Activated naive CD8-positive, alpha-beta T cell treated with anti-CD3 and anti-CD28 coated beads, Interleukin-2, amount 10 ng/mL, durations not matched to agents 7 days and 5 days (primary cell): ENCODE measurements at regions not wholly inside any gene's neighbourhood (a gene's known extent, or its start where the extent isn't known, plus 50 kb on each side); places are given as distances from the start of the nearest gene placed in this dataset.

Experiments
- ATAC-seq: fragments of 150-1000 bp; cut with Tn5 transposase; one replicate; pipeline ENCODE4 v1.10.0; 2021; ENCODE audit warnings: low read depth, moderate library complexity
- POLR2A ChIA-PET: fragments of 350-600 bp; sonication (Branson Sonifier 250); formaldehyde crosslinking; loops from one replicate; lab custom pipeline; 2021; ENCODE audit warnings: antibody characterized with exemption; lab: Charles Lee
- DNase-seq: peaks from one replicate; pipeline ENCODE4 v3.0.0; 2021
- H3K27ac Mint-ChIP-seq: one replicate; pipeline ENCODE4 v1.8.0; 2022; ENCODE audit warnings: mild to moderate bottlenecking, mixed read lengths
- H3K27me3 Mint-ChIP-seq: one replicate; pipeline ENCODE4 v1.8.0; 2022; ENCODE audit warnings: mild to moderate bottlenecking, moderate library complexity, mixed read lengths
- H3K36me3 Mint-ChIP-seq: one replicate; pipeline ENCODE4 v1.8.0; 2021; ENCODE audit warnings: mild to moderate bottlenecking, mixed read lengths
- H3K4me1 Mint-ChIP-seq: one replicate; pipeline ENCODE4 v1.8.0; 2021; ENCODE audit warnings: mixed read lengths
- H3K4me3 Mint-ChIP-seq: one replicate; pipeline ENCODE4 v1.8.0; 2022; ENCODE audit warnings: mild to moderate bottlenecking, moderate library complexity, mixed read lengths
- H3K9me3 Mint-ChIP-seq: one replicate; pipeline ENCODE4 v1.8.0; 2021; ENCODE audit warnings: mixed read lengths

DNA sequence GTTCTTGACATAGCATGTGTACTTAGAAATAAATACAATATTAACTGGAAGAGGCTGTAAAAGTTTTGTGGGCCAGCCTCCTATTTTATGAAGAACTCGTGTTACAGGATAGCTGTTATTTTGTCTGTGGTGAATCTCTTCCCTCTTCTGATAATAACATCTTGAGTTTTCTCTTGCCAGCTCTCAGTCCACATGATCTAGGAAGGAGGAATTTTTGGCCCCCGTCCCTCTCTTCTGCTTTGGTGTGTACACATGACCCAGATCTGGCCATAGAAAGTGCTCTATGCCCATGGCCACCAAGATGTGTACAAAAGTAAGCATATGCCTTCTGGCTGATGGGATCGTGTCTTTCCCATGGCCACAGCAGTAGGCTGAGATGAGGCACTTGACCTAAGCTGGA, 108.0 kb upstream of the LEF1 start:
- Mint-ChIP-seq H3K27me3 (no peaks in the 10 kb centered on the region), H3K4me3 (no peak overlapping the region), H3K4me1 (peaks cover 3% of the 10 kb centered on the region), H3K27ac (no peak overlapping the region), H3K36me3 (peaks cover 8% of the 10 kb centered on the region), H3K9me3 (peaks cover 8% of the 10 kb centered on the region)
- DNase-seq (no peak), ATAC-seq (no peak)
- POLR2A ChIA-PET: no interaction called here

DNA sequence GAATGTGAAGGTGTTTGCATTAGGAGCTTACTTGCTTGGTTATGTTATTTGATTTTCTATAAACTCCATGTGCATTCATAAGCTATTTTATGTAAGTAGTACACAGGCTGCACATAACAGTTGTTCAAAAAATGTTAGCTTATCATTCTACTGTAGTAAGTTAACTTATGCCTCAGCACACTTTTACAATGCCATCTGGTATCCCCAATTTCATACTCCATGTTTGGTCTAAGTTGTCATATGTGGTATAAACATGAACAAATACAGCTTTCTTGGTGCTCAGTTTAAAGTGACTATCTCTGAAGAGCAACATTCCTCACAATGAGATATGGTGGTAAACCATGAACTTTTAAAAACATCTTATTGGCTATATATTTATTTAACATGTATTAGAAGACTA, 104.3 kb upstream of the LEF1 start:
- Mint-ChIP-seq H3K4me3 (no peak overlapping the region), H3K27me3 (no peaks in the 10 kb centered on the region), H3K27ac (no peak overlapping the region), H3K4me1 (peaks cover 3% of the 10 kb centered on the region), H3K36me3 (peaks cover 2% of the 10 kb centered on the region), H3K9me3 (peaks cover 4% of the 10 kb centered on the region)
- POLR2A ChIA-PET: no interaction called here
- DNase-seq (no peak), ATAC-seq (no peak)

DNA sequence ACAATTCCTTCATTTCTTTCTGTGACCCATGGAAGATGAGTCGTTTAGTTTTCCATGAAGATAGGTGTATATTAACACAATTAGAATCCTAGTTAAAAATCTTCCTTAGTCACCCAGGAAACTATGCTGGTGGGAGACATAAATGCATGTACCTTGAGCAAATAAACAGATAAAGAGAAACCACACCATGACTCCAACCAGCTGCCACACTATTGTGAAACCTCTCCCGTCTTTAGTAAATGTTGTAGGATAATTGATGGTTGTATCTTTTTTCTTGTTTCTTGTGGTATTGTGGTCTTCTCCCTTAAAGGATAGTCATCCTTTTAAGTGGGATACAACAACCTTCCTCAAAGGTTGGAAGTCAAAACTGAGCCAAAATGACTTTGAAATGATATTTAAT, 103.8 kb upstream of the LEF1 start:
- Mint-ChIP-seq H3K4me3 (no peak overlapping the region), H3K4me1 (peaks cover 3% of the 10 kb centered on the region), H3K27me3 (no peaks in the 10 kb centered on the region), H3K36me3 (peaks cover 2% of the 10 kb centered on the region), H3K9me3 (peaks cover 4% of the 10 kb centered on the region), H3K27ac (no peak overlapping the region)
- ATAC-seq: no peak
- no peak for DNase-seq
- POLR2A ChIA-PET: interaction anchor here (0.6 kb wide), 1 partner anchor 325 kb away, joined by 3 read pairs; no protein-coding TSS in a partner anchor

DNA sequence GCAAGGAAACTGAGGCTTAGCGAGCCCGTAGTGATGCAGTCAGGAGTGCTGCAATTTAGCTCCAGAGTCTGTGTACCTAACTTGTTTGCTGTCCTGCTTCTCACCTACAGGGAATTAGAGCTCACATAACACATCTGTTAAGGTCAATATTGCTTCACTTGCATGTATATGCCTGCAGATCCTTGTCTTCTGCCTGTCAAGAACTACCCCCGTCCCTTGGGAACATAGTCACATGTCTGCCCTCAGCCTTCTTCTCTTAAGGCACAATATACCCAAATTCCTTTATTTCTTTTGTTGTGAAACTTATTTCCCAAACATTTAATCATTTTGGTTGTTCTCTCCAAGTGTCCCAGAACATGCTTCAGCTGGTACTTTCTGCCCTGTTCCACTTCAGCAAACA, 103.3 kb upstream of the LEF1 start:
- Mint-ChIP-seq H3K36me3 (peaks cover 2% of the 10 kb centered on the region), H3K27me3 (no peaks in the 10 kb centered on the region), H3K4me3 (no peak overlapping the region), H3K9me3 (peaks cover 4% of the 10 kb centered on the region), H3K4me1 (peaks cover 3% of the 10 kb centered on the region), H3K27ac (no peak overlapping the region)
- ATAC-seq (no peak), DNase-seq (no peak)
- POLR2A ChIA-PET: interaction anchor here (0.6 kb wide), 1 partner anchor 326 kb away, joined by 3 read pairs; no protein-coding TSS in a partner anchor

DNA sequence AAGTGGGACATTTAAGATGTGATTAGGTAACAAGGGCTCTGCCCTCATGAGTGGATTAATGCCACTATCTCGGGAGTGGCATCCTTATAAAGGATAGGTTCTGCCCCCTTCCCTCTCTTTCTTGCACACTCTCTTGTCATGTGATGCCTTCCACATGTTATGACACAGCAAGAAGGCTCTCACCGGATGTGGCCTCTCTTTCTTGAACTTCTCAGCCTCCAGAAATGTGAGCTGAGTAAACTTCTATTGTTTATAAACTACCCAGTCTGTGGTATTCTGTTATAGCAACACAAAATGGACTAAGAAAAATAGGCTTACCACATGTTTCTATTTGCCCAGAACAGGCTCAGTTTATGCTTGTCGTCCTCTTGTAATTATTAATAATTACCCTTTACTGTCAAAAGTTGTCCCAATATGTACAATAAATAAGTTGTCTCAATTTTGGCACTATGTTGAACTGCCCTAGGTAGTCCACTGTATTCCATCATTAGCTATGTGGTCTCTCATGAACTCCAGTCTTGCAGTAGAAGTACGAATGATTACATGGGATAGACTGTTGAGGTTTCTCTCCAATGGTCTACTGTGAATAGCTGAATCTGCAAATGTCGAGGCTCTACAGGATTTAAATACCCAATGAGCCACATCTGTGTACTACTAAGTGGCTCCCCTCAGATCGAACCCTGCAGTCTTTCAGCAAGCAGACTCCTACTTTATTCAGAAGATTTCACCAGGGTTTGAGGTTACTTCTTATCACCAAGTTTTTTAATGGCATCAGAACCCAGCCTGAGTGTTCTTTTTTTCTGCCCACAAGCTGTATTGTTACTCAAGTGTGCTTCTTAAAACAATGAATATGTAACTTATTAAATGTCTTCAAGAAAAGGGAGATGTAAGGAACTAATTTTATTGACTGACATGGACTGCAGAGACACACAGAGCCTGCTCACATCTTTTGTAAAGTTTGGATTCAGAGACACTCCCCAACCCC, 102.0 kb upstream of the LEF1 start:
- Mint-ChIP-seq H3K36me3 (peaks cover 2% of the 10 kb centered on the region), H3K27me3 (no peaks in the 10 kb centered on the region), H3K9me3 (peaks cover 7% of the 10 kb centered on the region), H3K4me1 (peaks cover 3% of the 10 kb centered on the region), H3K27ac (no peak overlapping the region), H3K4me3 (no peak overlapping the region)
- DNase-seq (no peak), ATAC-seq (peak; percentile 39)
- POLR2A ChIA-PET: no interaction called here

DNA sequence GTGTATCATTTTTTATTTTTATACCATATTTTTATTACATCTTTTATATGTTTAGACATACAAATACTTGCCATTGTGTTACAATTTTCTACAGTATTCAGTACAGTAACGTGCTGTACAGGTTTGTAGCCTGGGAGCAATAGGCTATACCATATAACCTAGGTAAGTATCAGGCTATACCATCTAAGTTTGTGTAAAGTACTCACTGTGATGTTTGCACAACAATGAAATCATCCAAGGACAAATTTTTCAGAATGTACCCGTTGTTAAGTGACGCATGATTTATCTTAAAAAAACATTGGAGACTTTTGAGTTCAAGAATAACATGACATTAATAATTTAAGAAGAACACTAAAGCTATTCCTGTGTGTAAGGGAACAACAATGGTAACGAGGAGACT, 96.0 kb upstream of the LEF1 start:
- no peak for ATAC-seq
- Mint-ChIP-seq H3K27ac (no peak overlapping the region), H3K9me3 (peaks cover 4% of the 10 kb centered on the region), H3K4me3 (no peak overlapping the region), H3K36me3 (peaks cover 2% of the 10 kb centered on the region), H3K4me1 (no peaks in the 10 kb centered on the region), H3K27me3 (no peaks in the 10 kb centered on the region)
- DNase-seq: no peak
- POLR2A ChIA-PET: no interaction called here

DNA sequence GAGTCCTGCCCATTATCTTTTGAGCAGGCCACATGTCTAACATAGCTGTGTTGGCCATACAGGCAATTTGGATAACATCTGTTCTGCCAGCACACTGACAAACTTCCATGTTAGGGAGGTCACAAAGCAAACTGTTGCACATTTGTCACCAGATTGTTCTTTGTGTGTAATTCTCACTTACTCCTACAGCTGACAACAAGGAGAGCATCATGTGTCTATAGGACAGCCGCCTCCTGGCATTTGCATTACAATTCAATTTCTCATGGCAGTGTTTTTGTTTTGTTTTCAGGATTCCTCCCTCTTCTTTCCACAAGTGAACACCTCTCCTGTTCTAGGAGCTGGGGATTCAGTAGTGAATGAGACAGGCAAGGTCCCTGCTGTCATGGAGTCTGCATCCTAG, 94.3 kb upstream of the LEF1 start:
- Mint-ChIP-seq H3K36me3 (peaks cover 4% of the 10 kb centered on the region), H3K27me3 (no peaks in the 10 kb centered on the region), H3K9me3 (peaks cover 4% of the 10 kb centered on the region), H3K27ac (no peak overlapping the region), H3K4me3 (no peak overlapping the region), H3K4me1 (peaks cover 2% of the 10 kb centered on the region)
- POLR2A ChIA-PET: interaction anchor here (0.6 kb wide), 1 partner anchor 225 kb away, joined by 4 read pairs; no protein-coding TSS in a partner anchor
- no peak for ATAC-seq
- DNase-seq: no peak

DNA sequence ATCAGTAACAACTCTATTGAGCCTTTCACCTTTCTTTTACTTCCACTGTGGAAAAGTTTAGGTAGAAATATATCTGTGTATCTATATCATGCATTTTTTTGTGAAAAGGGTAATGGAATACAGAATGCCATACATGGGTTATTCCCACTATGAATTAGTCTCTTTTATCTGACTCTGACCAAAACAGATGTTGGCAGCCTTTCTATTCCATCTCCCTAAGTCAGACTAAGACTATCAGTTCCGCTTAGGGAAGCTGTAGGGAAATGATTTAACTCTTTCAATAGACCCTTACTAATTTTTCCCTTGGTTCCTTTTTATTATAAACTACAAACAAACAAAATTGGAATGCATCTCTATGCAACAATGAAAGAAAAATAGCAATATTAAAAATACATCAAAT, 92.3 kb upstream of the LEF1 start:
- DNase-seq: no peak
- ATAC-seq: no peak
- POLR2A ChIA-PET: no interaction called here
- peaks cover 3% of the 10 kb centered on the region for H3K9me3 Mint-ChIP-seq
- H3K27ac Mint-ChIP-seq: no peak overlapping the region
- peaks cover 4% of the 10 kb centered on the region for H3K36me3 Mint-ChIP-seq
- no peak overlapping the region for H3K4me3 Mint-ChIP-seq
- peaks cover 2% of the 10 kb centered on the region for H3K4me1 Mint-ChIP-seq
- H3K27me3 Mint-ChIP-seq: no peaks in the 10 kb centered on the region

DNA sequence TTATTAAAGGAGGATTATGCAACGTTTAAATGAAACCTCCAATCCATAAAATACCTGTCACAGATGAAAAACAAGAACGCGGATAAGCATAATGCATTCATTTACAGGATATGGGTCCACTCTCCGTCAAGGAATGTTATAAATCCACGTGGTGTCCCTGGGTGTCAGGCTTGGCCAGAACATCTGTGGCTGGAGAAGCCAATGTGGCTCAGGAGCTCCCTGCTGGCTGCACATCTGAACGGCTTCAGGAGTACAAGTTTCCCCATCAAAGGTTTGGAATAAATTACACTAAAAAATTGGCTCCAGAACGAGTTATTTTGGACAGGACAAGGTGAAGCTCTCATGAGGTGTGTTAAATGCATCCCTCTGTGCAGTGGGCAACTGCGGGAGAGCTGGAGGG, 87.8 kb upstream of the LEF1 start:
- no peak for ATAC-seq
- H3K4me3 Mint-ChIP-seq: no peak overlapping the region
- DNase-seq: no peak
- peaks cover 1% of the 10 kb centered on the region for H3K9me3 Mint-ChIP-seq
- POLR2A ChIA-PET: no interaction called here
- peaks cover 9% of the 10 kb centered on the region for H3K36me3 Mint-ChIP-seq
- no peak overlapping the region for H3K27ac Mint-ChIP-seq
- H3K27me3 Mint-ChIP-seq: no peaks in the 10 kb centered on the region
- H3K4me1 Mint-ChIP-seq: peaks cover 2% of the 10 kb centered on the region

DNA sequence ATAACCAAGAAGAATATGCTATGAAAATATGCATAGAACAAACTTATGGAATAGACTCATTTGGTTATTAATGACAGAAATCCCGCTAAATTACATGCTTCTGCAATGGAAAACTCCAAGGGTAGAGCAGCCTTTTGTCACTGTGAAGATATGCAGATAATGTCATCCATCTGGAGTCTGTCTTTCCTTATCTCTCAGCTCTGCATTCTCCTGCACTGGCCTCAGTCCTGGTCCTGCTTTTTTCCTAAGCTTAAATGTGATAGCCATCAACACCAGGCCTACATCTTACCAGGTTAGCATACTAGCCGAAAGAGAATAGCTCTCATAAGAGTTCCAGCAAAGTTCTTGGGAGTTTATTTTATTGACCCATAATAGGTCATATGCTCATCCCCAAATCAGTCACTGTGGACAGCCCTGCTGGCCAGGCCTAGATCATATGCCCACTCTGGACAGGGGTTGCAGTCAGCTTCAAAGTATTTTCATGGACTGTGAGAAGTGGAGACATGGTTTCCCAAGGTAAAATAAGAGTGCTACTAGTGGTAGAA, 86.5 kb upstream of the LEF1 start:
- DNase-seq: no peak
- peaks cover 2% of the 10 kb centered on the region for H3K4me1 Mint-ChIP-seq
- H3K27ac Mint-ChIP-seq: no peak overlapping the region
- H3K36me3 Mint-ChIP-seq: peaks cover 9% of the 10 kb centered on the region
- H3K9me3 Mint-ChIP-seq: peaks cover 3% of the 10 kb centered on the region
- ATAC-seq: no peak
- no peaks in the 10 kb centered on the region for H3K27me3 Mint-ChIP-seq
- POLR2A ChIA-PET: no interaction called here
- H3K4me3 Mint-ChIP-seq: no peak overlapping the region

DNA sequence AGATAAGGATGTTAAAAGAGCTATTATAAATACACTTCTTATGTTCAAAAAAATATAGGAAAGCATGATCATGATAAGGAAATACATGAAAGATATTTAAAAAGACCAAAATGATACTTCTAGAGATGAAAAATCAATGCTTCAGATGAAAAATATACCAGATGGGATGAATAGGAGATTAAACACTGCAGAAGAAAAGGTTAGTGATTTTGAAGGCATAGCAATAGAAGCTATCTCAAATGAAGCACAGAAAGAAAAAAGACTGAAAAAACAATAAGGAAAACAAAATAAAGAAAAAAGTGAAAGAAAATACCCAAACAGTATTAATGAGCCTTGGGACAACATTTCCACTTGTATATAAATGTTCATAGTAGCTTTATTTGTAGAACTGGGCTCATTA, 80.7 kb upstream of the LEF1 start:
- H3K27me3 Mint-ChIP-seq: no peaks in the 10 kb centered on the region
- H3K4me1 Mint-ChIP-seq: peaks cover 2% of the 10 kb centered on the region
- POLR2A ChIA-PET: no interaction called here
- no peak overlapping the region for H3K4me3 Mint-ChIP-seq
- H3K27ac Mint-ChIP-seq: no peak overlapping the region
- peaks cover 19% of the 10 kb centered on the region for H3K36me3 Mint-ChIP-seq
- no peak for DNase-seq
- ATAC-seq: no peak
- H3K9me3 Mint-ChIP-seq: peaks cover 14% of the 10 kb centered on the region

DNA sequence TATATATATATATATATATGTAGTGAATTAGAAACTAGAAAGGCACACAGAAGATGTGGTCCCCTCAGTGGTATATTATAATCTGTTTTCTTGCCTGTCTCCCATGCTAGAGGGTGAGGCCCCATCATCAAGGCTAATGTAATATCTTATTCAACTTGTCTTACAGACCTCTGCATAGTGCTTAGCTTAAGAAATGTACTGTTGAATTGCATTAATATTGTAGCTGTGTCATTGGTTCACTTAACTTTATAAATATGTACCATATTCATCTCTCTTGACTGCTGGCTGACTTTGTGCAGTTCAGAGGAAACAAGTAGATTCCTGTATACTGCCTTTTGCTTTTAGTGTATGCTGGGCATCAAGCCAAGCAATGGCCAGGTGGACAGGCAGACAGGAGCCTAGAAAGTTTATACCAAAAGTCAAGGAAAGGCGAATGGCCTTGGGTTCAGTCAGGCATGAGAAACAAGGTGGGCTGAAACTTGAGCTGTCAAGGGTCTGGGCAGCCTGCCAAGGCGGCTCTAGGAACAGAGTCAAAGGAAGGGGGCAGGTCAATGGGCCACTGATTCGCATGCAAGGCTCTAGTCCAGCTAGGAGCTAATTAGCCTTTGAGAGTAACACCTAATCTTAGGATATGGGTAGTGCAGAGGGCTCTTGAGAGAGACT, 78.8 kb upstream of the LEF1 start:
- H3K4me3 Mint-ChIP-seq: no peak overlapping the region
- peaks cover 2% of the 10 kb centered on the region for H3K4me1 Mint-ChIP-seq
- no peak for ATAC-seq
- H3K9me3 Mint-ChIP-seq: peaks cover 14% of the 10 kb centered on the region
- H3K36me3 Mint-ChIP-seq: peaks cover 18% of the 10 kb centered on the region
- POLR2A ChIA-PET: no interaction called here
- no peak for DNase-seq
- no peak overlapping the region for H3K27ac Mint-ChIP-seq
- H3K27me3 Mint-ChIP-seq: no peaks in the 10 kb centered on the region

DNA sequence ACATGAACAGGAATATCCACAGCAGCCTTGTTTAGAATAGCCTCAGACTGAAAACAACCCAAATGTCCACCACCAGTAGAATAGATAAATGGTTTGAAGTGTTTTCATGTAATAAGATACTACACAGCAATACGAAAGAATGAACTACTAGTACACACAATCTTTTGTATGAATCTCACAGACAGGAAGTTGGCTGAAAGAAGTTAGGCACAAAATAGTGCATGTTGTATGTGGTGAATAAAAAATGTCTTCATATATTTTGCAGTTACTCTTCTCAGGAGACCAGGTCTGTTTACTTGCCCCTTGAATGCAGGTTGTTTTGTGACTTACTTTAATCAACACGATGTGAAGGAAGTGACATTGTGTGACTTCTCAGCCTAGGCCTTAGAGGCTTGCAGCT, 75.9 kb upstream of the LEF1 start:
- peaks cover 15% of the 10 kb centered on the region for H3K36me3 Mint-ChIP-seq
- no peak overlapping the region for H3K27ac Mint-ChIP-seq
- POLR2A ChIA-PET: no interaction called here
- peaks cover 12% of the 10 kb centered on the region for H3K9me3 Mint-ChIP-seq
- H3K4me1 Mint-ChIP-seq: peaks cover 2% of the 10 kb centered on the region
- DNase-seq: no peak
- H3K27me3 Mint-ChIP-seq: no peaks in the 10 kb centered on the region
- H3K4me3 Mint-ChIP-seq: no peak overlapping the region
- no peak for ATAC-seq
